Mesothelial cell of epicardium (in vitro differentiated cells): ENCODE measurements at regions not wholly inside any gene's neighbourhood (a gene's known extent, or its start where the extent isn't known, plus 50 kb on each side); places are given as distances from the start of the nearest gene placed in this dataset.

Experiments used
- DNase-seq, 2 experiments: peaks; one replicate each; pipeline ENCODE4 v3.0.0; 2021; ENCODE audit warnings: low spot score in 2 of 2; ENCODE audit not compliant: unreplicated experiment in 2 of 2
- H3K27ac Mint-ChIP-seq: 2 replicates; pipeline ENCODE4 v1.8.0; 2021; ENCODE audit warnings: mixed read lengths
- H3K27me3 Mint-ChIP-seq: 2 replicates; pipeline ENCODE4 v1.8.0; 2021; ENCODE audit warnings: low read depth, mixed read lengths
- H3K36me3 Mint-ChIP-seq: 2 replicates; pipeline ENCODE4 v1.8.0; 2021; ENCODE audit warnings: mixed read lengths
- H3K4me1 Mint-ChIP-seq: 2 replicates; pipeline ENCODE4 v1.8.0; 2021; ENCODE audit warnings: mixed read lengths
- H3K4me3 Mint-ChIP-seq: 2 replicates; pipeline ENCODE4 v1.8.0; 2021; ENCODE audit warnings: mild to moderate bottlenecking, moderate library complexity, mixed read lengths
- H3K9me3 Mint-ChIP-seq: 2 replicates; pipeline ENCODE4 v1.8.0; 2021; ENCODE audit warnings: mixed read lengths
- TF ChIP-seq, protein P1 (sequence below): fragments of 200-600 bp; sonication (generic); IDR thresholded peaks from one replicate; pipeline ENCODE4 v1.5.0; 2021; ENCODE audit warnings: antibody characterized with exemption; ENCODE audit not compliant: unreplicated experiment

DNA sequence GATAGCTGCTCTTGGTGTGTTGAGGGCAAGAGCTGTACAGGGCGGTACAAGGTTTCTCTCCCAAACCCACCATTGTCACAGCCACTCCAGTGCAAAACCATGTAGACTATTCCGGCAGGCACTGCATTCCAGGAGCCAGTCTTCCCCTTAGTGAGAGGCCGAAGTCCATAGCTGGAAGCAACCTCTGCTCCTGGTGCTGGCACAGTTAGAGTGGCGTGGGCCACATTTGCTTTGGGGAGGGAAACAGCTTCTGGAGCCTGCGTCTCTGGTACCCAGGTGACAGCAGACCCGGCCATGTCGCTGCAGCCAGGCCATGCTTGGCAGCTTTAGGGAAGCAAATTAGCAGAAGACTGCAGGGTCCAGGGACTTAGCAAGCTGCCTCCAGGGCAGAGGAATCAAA is 788.0 kb downstream of the BRD1 start:
- DNase-seq, result no peak
- no peaks in the 10 kb centered on the region for H3K4me1 Mint-ChIP-seq
- H3K36me3 Mint-ChIP-seq, result no peaks in the 10 kb centered on the region

DNA sequence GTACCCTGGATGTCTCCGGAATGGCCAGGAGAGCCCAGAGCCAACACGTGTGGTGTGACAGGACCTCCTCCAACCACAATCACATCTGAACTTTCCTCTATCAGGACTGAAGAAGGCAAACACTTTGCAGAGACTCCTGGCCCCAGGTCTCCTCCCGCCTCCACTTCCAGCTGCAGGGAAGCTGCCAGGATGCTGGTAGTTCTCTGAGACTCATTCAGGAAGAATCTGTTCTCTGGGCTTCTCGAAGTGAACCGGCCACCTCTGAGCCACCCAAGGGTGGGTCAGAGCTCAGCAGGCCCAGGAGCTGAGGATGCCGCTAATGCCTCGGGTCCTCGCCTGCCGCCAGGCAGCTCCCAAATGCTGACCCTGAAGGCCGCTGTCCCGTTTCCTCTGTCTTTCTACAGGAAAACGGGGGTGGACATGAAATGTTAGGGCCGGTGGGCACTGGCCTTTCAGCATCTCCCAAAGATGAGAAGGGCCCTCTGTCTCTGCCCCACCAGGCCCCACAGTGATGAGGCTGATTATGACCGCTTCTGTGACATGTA is 789.9 kb downstream of the BRD1 start:
- DNase-seq, result no peak
- Mint-ChIP-seq H3K27me3 (peaks cover 21% of the 10 kb centered on the region), H3K27ac (no peak overlapping the region), H3K4me1 (no peaks in the 10 kb centered on the region), H3K36me3 (no peaks in the 10 kb centered on the region), H3K4me3 (no peak overlapping the region), H3K9me3 (no peaks in the 10 kb centered on the region)
- TF ChIP-seq, protein P1, sequence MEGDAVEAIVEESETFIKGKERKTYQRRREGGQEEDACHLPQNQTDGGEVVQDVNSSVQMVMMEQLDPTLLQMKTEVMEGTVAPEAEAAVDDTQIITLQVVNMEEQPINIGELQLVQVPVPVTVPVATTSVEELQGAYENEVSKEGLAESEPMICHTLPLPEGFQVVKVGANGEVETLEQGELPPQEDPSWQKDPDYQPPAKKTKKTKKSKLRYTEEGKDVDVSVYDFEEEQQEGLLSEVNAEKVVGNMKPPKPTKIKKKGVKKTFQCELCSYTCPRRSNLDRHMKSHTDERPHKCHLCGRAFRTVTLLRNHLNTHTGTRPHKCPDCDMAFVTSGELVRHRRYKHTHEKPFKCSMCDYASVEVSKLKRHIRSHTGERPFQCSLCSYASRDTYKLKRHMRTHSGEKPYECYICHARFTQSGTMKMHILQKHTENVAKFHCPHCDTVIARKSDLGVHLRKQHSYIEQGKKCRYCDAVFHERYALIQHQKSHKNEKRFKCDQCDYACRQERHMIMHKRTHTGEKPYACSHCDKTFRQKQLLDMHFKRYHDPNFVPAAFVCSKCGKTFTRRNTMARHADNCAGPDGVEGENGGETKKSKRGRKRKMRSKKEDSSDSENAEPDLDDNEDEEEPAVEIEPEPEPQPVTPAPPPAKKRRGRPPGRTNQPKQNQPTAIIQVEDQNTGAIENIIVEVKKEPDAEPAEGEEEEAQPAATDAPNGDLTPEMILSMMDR, result no peak

More for the DNA sequence above, 788.0 kb downstream of the BRD1 start:
- H3K9me3 Mint-ChIP-seq, result no peaks in the 10 kb centered on the region
- no peak overlapping the region for H3K27ac Mint-ChIP-seq
- no peak overlapping the region for H3K4me3 Mint-ChIP-seq
- TF ChIP-seq, protein P1, result no peak
- H3K27me3 Mint-ChIP-seq, result peaks cover 25% of the 10 kb centered on the region

DNA sequence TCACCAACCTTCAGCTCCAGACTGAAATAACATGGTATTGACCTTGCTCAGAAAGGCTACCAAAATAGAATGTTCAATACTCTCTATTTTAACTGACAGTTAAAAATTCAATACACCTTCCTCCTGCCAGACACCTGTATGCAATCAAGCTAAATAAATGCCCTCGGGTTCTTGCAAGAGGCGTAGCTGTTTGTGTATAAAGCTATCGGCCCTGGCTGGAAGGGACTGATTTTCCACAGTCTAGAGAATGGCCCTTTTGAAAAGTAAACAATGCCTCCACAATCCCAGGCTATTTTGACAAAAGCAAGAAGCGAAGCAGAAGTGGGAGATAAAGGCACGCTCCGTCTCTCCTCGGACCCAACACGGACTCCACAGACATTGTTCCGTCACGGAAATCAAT is 791.2 kb downstream of the BRD1 start:
- H3K27me3 Mint-ChIP-seq, result peaks cover 21% of the 10 kb centered on the region
- H3K36me3 Mint-ChIP-seq, result no peaks in the 10 kb centered on the region
- H3K27ac Mint-ChIP-seq, result no peak overlapping the region
- no peaks in the 10 kb centered on the region for H3K4me1 Mint-ChIP-seq
- TF ChIP-seq, protein P1, result no peak
- H3K4me3 Mint-ChIP-seq, result no peak overlapping the region
- no peaks in the 10 kb centered on the region for H3K9me3 Mint-ChIP-seq
- DNase-seq, result no peak

DNA sequence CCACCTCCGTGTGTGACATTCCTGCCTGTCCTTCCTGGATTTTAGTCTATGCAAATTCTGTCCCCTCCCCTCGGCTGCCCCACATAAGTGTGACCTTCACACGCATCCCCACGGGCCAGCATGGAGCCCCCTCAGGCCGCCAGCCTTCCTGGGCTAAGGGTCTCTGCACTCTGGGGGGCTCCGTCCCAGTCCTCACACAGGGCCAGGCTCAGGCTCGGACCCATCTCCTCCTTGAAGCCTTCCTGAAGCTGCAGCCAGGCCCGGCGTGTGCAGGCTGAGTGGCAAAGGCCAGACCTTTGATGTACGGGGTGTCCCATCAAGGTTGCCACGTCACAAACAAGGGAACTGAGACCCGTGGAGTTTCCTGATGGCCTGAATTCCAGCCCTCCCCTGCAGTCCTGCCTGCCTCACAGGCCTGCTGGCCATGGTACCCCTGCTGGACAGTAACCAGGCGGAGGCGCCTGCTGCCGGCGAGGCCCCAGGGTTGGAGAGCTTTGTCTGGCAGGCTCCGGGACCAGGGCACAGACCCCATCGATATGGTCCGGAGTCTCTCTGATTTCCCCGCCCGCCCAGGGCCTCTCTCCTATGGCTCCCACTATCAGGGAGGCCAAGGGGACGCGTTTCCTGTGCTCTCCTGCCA is 791.7 kb downstream of the BRD1 start:
- Mint-ChIP-seq H3K27me3 (peaks cover 21% of the 10 kb centered on the region), H3K27ac (no peak overlapping the region), H3K4me1 (no peaks in the 10 kb centered on the region), H3K9me3 (no peaks in the 10 kb centered on the region), H3K4me3 (no peak overlapping the region), H3K36me3 (no peaks in the 10 kb centered on the region)
- DNase-seq, result no peak
- TF ChIP-seq, protein P1, result no peak

DNA sequence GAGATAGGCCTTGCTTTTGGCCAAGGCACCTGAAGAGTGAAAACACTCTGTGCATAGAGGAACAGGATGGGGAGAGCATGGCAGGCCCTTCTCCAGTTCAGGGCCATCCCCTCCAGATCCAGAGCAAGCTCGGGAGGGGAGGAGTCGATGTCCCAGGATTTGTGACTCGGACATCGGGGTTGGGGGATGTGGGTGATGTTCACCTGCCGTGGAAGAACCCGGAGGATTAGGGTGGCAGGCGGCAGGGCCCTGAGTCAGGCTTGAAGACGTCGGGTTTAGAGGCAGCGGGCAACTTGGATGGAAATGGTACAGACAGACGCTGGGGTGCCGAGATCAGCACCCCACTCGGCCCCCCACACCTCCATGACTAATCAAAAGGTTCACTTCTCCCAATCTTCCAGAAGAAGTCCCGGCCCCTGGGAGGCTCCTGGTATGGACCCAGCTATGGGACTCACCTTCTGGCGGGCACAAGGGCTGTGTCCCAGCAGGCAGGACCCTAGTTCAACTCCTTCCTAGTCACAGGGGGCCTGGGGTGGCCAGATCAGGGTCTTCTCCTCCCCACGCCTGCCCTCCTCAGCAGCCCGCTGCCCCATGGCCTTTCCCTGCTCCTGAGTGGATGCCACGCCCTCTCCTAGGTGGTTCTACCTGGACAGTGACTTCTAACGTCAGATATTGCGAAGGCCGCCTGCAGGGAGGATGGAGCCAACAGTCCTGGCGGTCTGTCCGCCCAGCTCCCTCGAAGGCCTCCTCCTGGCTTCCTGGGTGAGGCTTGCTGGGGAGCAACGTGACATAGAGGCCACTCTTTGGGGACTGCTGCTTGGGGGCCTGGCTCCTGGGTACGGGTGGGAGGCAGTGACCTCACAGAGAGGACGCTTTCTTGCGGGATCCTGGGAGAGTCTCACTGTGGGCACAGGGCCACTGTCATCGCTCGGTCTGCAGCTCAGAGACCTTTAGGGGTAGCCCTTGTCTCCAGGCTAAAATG is 792.5 kb downstream of the BRD1 start:
- H3K27ac Mint-ChIP-seq, result no peak overlapping the region

More for the DNA sequence above, 792.5 kb downstream of the BRD1 start:
- no peaks in the 10 kb centered on the region for H3K36me3 Mint-ChIP-seq
- no peaks in the 10 kb centered on the region for H3K9me3 Mint-ChIP-seq
- H3K4me3 Mint-ChIP-seq, result no peak overlapping the region
- DNase-seq, result no peak
- TF ChIP-seq, protein P1, result no peak
- H3K4me1 Mint-ChIP-seq, result no peaks in the 10 kb centered on the region
- H3K27me3 Mint-ChIP-seq, result peaks cover 18% of the 10 kb centered on the region
